ENCODE measurements at regions not wholly inside any gene's neighbourhood (a gene's known extent, or its start where the extent isn't known, plus 50 kb on each side); places are given as distances from the start of the nearest gene placed in this dataset.

DNA sequence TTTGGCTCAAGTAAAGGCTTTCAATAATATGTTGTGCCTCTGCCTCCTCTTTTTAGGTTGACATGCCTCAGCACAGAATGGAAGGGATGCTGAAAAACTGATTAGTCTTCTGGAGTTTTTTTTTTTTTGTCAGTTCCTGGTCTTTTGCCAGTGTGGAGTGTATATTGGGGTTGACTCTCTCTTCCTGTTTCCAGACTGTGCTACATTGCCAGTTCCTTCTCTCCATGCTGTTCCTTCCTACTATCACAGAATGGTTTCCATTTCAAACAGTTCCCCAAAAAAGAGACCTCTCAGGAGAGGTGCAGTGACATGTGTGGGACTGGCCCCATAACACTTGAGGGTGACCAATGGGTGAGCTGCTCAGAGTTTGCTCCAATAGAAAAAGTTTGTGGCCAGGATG is 101.7 kb upstream of the ETV3 start:
- Mint-ChIP-seq H3K4me1 (peaks cover 42% of the 10 kb centered on the region), H3K4me3 (no peak overlapping the region), H3K36me3 (ENCODE audit: low read depth) (no peaks in the 10 kb centered on the region), H3K9me3 (no peaks in the 10 kb centered on the region), H3K27ac (no peak overlapping the region), H3K27me3 (ENCODE audit: insufficient read depth) (no peaks in the 10 kb centered on the region)
- no peak overlapping the region for H3K9ac ChIP-seq (ENCODE audit: extremely low read depth, low read length, poor library complexity, severe bottlenecking)
- H3K36me3 ChIP-seq (ENCODE audit: control insufficient read depth, insufficient read depth, low read length) = no peaks in the 10 kb centered on the region
- H3K27ac ChIP-seq (ENCODE audit: low read depth, low read length) = no peak overlapping the region
- TF ChIP-seq, protein P1, sequence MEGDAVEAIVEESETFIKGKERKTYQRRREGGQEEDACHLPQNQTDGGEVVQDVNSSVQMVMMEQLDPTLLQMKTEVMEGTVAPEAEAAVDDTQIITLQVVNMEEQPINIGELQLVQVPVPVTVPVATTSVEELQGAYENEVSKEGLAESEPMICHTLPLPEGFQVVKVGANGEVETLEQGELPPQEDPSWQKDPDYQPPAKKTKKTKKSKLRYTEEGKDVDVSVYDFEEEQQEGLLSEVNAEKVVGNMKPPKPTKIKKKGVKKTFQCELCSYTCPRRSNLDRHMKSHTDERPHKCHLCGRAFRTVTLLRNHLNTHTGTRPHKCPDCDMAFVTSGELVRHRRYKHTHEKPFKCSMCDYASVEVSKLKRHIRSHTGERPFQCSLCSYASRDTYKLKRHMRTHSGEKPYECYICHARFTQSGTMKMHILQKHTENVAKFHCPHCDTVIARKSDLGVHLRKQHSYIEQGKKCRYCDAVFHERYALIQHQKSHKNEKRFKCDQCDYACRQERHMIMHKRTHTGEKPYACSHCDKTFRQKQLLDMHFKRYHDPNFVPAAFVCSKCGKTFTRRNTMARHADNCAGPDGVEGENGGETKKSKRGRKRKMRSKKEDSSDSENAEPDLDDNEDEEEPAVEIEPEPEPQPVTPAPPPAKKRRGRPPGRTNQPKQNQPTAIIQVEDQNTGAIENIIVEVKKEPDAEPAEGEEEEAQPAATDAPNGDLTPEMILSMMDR (conservative IDR thresholded peaks at IDR 0.05) = no peak
- peak; percentile 35 for DNase-seq
- peaks cover 20% of the 10 kb centered on the region for H3K4me1 ChIP-seq (ENCODE audit: control insufficient read depth, insufficient read depth, low read length)
- no peak overlapping the region for H3K4me3 ChIP-seq (ENCODE audit: low read length)
- H3K27me3 ChIP-seq (ENCODE audit: control insufficient read depth, insufficient read depth, low read length, poor library complexity, severe bottlenecking) = no peaks in the 10 kb centered on the region
- H3K9me3 ChIP-seq (ENCODE audit: control insufficient read depth, low read length) = no peaks in the 10 kb centered on the region

DNA sequence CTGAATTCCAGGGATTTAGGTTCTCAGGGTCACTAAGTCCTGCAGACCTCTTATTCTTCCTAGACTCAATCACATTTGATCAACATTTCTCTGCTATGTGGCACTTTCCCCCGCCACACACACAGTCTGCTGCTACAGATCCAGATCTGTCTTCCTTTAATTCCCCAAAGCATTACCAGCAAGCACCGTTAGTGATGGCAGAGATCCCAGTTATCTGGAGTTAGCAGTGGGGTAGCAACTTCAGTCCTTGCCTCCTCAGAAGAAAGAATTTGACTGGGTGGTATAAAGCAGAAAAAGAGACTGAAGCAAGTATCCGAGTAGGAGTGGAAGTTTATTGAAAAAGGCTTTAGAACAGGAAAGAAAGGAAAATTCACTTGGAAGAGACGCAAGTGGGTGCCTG is 100.4 kb upstream of the ETV3 start:
- H3K4me3 Mint-ChIP-seq = no peak overlapping the region
- TF ChIP-seq, protein P1 (conservative IDR thresholded peaks at IDR 0.05) = no peak
- peaks cover 20% of the 10 kb centered on the region for H3K4me1 ChIP-seq (ENCODE audit: control insufficient read depth, insufficient read depth, low read length)
- no peak overlapping the region for H3K4me3 ChIP-seq (ENCODE audit: low read length)
- H3K27me3 Mint-ChIP-seq (ENCODE audit: insufficient read depth) = no peaks in the 10 kb centered on the region
- no peaks in the 10 kb centered on the region for H3K36me3 ChIP-seq (ENCODE audit: control insufficient read depth, insufficient read depth, low read length)
- no peak overlapping the region for H3K27ac Mint-ChIP-seq
- H3K27ac ChIP-seq (ENCODE audit: low read depth, low read length) = no peak overlapping the region
- DNase-seq = no peak
- 85 to 92% methylated on average over 4 of the region's 4 CpGs for WGBS, 2 experiments (ENCODE audit: insufficient coverage in 1 of 2, insufficient read length in 1 of 2)
- H3K9me3 Mint-ChIP-seq = no peaks in the 10 kb centered on the region
- no peaks in the 10 kb centered on the region for H3K27me3 ChIP-seq (ENCODE audit: control insufficient read depth, insufficient read depth, low read length, poor library complexity, severe bottlenecking)
- no peaks in the 10 kb centered on the region for H3K9me3 ChIP-seq (ENCODE audit: control insufficient read depth, low read length)
- peaks cover 52% of the 10 kb centered on the region for H3K4me1 Mint-ChIP-seq
- no peak overlapping the region for H3K9ac ChIP-seq (ENCODE audit: extremely low read depth, low read length, poor library complexity, severe bottlenecking)
- H3K36me3 Mint-ChIP-seq (ENCODE audit: low read depth) = no peaks in the 10 kb centered on the region

DNA sequence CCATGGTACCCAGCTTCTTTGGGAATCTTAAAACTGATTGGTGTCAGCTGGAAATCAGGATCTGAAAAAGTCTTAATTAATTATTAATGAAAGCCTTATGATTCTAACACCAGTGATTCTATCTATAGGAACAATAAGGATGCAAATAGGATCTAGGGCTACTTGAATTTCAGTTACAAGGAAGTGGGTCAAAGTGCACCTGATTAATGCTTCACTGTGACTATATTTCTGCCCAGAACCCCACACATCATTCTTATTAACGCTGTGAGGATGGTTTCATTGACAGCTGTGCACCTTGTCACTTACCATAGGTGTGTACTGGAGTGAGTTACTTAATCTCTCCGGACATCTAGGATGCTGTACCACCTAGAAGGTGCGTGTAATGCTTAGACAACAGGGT is 99.8 kb upstream of the ETV3 start:
- H3K27me3 Mint-ChIP-seq (ENCODE audit: insufficient read depth) = no peaks in the 10 kb centered on the region
- TF ChIP-seq, protein P1 (conservative IDR thresholded peaks at IDR 0.05) = no peak
- no peaks in the 10 kb centered on the region for H3K27me3 ChIP-seq (ENCODE audit: control insufficient read depth, insufficient read depth, low read length, poor library complexity, severe bottlenecking)
- no peaks in the 10 kb centered on the region for H3K36me3 Mint-ChIP-seq (ENCODE audit: low read depth)
- no peaks in the 10 kb centered on the region for H3K36me3 ChIP-seq (ENCODE audit: control insufficient read depth, insufficient read depth, low read length)
- peaks cover 52% of the 10 kb centered on the region for H3K4me1 Mint-ChIP-seq
- no peak overlapping the region for H3K27ac ChIP-seq (ENCODE audit: low read depth, low read length)
- DNase-seq = no peak
- no peak overlapping the region for H3K4me3 Mint-ChIP-seq
- no peak overlapping the region for H3K9ac ChIP-seq (ENCODE audit: extremely low read depth, low read length, poor library complexity, severe bottlenecking)
- H3K9me3 Mint-ChIP-seq = no peaks in the 10 kb centered on the region
- no peak overlapping the region for H3K27ac Mint-ChIP-seq
- H3K4me1 ChIP-seq (ENCODE audit: control insufficient read depth, insufficient read depth, low read length) = peaks cover 20% of the 10 kb centered on the region
- H3K4me3 ChIP-seq (ENCODE audit: low read length) = no peak overlapping the region
- no peaks in the 10 kb centered on the region for H3K9me3 ChIP-seq (ENCODE audit: control insufficient read depth, low read length)
- 94% methylated on average over 3 of the region's 3 CpGs; no CpG with 5 or more reads in 1 of the 2 experiments for WGBS, 2 experiments (ENCODE audit: insufficient coverage in 1 of 2, insufficient read length in 1 of 2)

Data from endodermal cell (in vitro differentiated cells).